GM23338 (cell line): ENCODE measurements at regions not wholly inside any gene's neighbourhood (a gene's known extent, or its start where the extent isn't known, plus 50 kb on each side); places are given as distances from the start of the nearest gene placed in this dataset.

Source experiments
- ATAC-seq: fragments of 200-7000 bp; cut with Tn5 transposase; 3 replicates; pipeline ENCODE4 v1.9.1; 2020
- DNase-seq: peaks from one replicate; pipeline ENCODE4 v3.0.0-alpha.2; 2015; ENCODE audit warnings: low spot score
- H2AFZ ChIP-seq: fragments of 200-600 bp; sonication (generic); 2 replicates; pipeline ENCODE4 v1.8.0; 2016; ENCODE audit warnings: antibody characterized with exemption, mild to moderate bottlenecking, moderate library complexity
- H3F3A ChIP-seq: fragments of 200-600 bp; sonication (generic); replicated peaks from 2 replicates; pipeline ENCODE4 v1.8.0; 2017; ENCODE audit warnings: antibody characterized with exemption, mixed run types, low read depth
- H3K27ac ChIP-seq: fragments of 200-600 bp; sonication (generic); 2 replicates; pipeline ENCODE4 v1.6.1; 2016; ENCODE audit warnings: low read depth
- H3K27me3 ChIP-seq: fragments of 200-600 bp; sonication (generic); 2 replicates; pipeline ENCODE4 v1.8.0; 2016; ENCODE audit warnings: mild to moderate bottlenecking, mixed run types, moderate library complexity; ENCODE audit not compliant: insufficient read depth
- H3K36me3 ChIP-seq: fragments of 200-600 bp; sonication (generic); 2 replicates; pipeline ENCODE4 v1.8.0; 2016; ENCODE audit warnings: mild to moderate bottlenecking; ENCODE audit not compliant: insufficient read depth
- H3K4me1 ChIP-seq: fragments of 200-600 bp; sonication (generic); 2 replicates; pipeline ENCODE4 v1.8.0; 2016; ENCODE audit warnings: mild to moderate bottlenecking, moderate library complexity; ENCODE audit not compliant: insufficient read depth
- H3K4me2 ChIP-seq: fragments of 200-600 bp; sonication (generic); 2 replicates; pipeline ENCODE4 v1.7.1; 2017; ENCODE audit warnings: mixed run types
- H3K4me3 ChIP-seq: fragments of 200-600 bp; sonication (generic); 2 replicates; pipeline ENCODE4 v1.6.1; 2016; ENCODE audit warnings: mixed run types
- H3K79me2 ChIP-seq: fragments of 200-600 bp; sonication (generic); replicated peaks from 2 replicates; pipeline ENCODE4 v1.8.0; 2017; ENCODE audit warnings: mild to moderate bottlenecking; ENCODE audit not compliant: insufficient read depth
- H3K9me2 ChIP-seq: fragments of 200-600 bp; sonication (generic); 2 replicates; pipeline ENCODE4 v1.8.0; 2017; ENCODE audit not compliant: insufficient read depth
- H4K20me1 ChIP-seq: fragments of 200-600 bp; sonication (generic); replicated peaks from 2 replicates; pipeline ENCODE4 v1.8.0; 2017; ENCODE audit warnings: mild to moderate bottlenecking; ENCODE audit not compliant: insufficient read depth
- H3K27ac Mint-ChIP-seq: 2 replicates; pipeline ENCODE4 v1.8.0; 2020; ENCODE audit warnings: inconsistent platforms, mild to moderate bottlenecking, moderate library complexity, mixed read lengths
- H3K27me3 Mint-ChIP-seq: 3 replicates; pipeline ENCODE4 v1.8.0; 2022; ENCODE audit warnings: low read depth, mild to moderate bottlenecking, moderate library complexity, mixed read lengths, inconsistent platforms; ENCODE audit not compliant: insufficient read depth, poor library complexity
- H3K36me3 Mint-ChIP-seq: 3 replicates; pipeline ENCODE4 v1.8.0; 2021; ENCODE audit warnings: low read depth, mild to moderate bottlenecking, inconsistent platforms, moderate library complexity, mixed read lengths
- H3K4me1 Mint-ChIP-seq: 3 replicates; pipeline ENCODE4 v1.8.0; 2020; ENCODE audit warnings: mild to moderate bottlenecking, inconsistent platforms, mixed read lengths
- H3K4me3 Mint-ChIP-seq: 3 replicates; pipeline ENCODE4 v1.8.0; 2021; ENCODE audit warnings: moderate library complexity, mild to moderate bottlenecking, inconsistent platforms, mixed read lengths
- H3K9me3 Mint-ChIP-seq: 3 replicates; pipeline ENCODE4 v1.8.0; 2020; ENCODE audit warnings: moderate library complexity, mild to moderate bottlenecking, inconsistent platforms, mixed read lengths
- CTCF ChIP-seq, 2 experiments: fragments of 200-600 bp in 1 of 2; sonication (generic) in 1 of 2; conservative IDR thresholded peaks; 2 replicates each; pipeline versions ENCODE4 v1.5.1 to v1.6.1; 2016 to 2017; ENCODE audit warnings: antibody characterized with exemption in 2 of 2, low read depth in 2 of 2, mild to moderate bottlenecking in 2 of 2, moderate library complexity in 1 of 2
- EZH2phosphoT487 ChIP-seq: fragments of 200-600 bp; sonication (generic); IDR thresholded peaks from one replicate; pipeline ENCODE4 v1.8.1; 2018; ENCODE audit warnings: antibody characterized with exemption; ENCODE audit not compliant: unreplicated experiment
- ZNF331 ChIP-seq: fragments of 250-450 bp; sonication (Bioruptor Pico); IDR thresholded peaks from 2 replicates; pipeline ENCODE4 v1.5.0; 2020; ENCODE audit warnings: low read depth, mild to moderate bottlenecking, moderate library complexity
- ZNF462 ChIP-seq: fragments of 250-450 bp; sonication (Bioruptor Pico); IDR thresholded peaks from 2 replicates; pipeline ENCODE4 v1.5.0; 2020; ENCODE audit warnings: mild to moderate bottlenecking, moderate library complexity

GRCh38 chr6:37082390-37083130, 77.1 kb downstream of the FGD2 start (continued):
- TF ChIP-seq ZNF462 (CRISPR knock-in tag) = no peak
- TF ChIP-seq ZNF331 (CRISPR knock-in tag) = no peak
- no peak for TF ChIP-seq EZH2phosphoT487

GRCh38 chr6:37083243-37084138, 78.0 kb downstream of the FGD2 start:
- no peak for DNase-seq
- Histone ChIP-seq H3K36me3 (no peaks in the 10 kb centered on the region), H3K27ac (no peak overlapping the region), H2AFZ (0 out of 2 replicates have a peak overlapping the region, but pooled peaks have one; percentile 66), H3K4me2 (no peak overlapping the region), H3K79me2 (no peaks in the 10 kb centered on the region), H3K4me3 (no peak overlapping the region), H4K20me1 (no peaks in the 10 kb centered on the region), H3K4me1 (peaks cover 7% of the 10 kb centered on the region), H3K27me3 (no peaks in the 10 kb centered on the region), H3K9me2 (no peaks in the 10 kb centered on the region), H3F3A (no peaks in the 10 kb centered on the region; the same call in 1 of the 2 replicates)
- Mint-ChIP-seq H3K9me3 (no peaks in the 10 kb centered on the region), H3K27ac (peak overlapping the region; percentile 49; the same call in 1 of the 2 replicates), H3K4me1 (peaks cover 8% of the 10 kb centered on the region), H3K27me3 (peaks cover 16% of the 10 kb centered on the region), H3K4me3 (no peak overlapping the region), H3K36me3 (no peaks in the 10 kb centered on the region)
- peak; percentile 63 for ATAC-seq
- TF ChIP-seq CTCF (conservative IDR thresholded peaks at IDR 0.05; ENCODE audit: low read depth in 2 of 2) (no peak), ZNF462 (CRISPR knock-in tag) (no peak)
